GM23338 (cell line): ENCODE measurements at regions not wholly inside any gene's neighbourhood (a gene's known extent, or its start where the extent isn't known, plus 50 kb on each side); places are given as distances from the start of the nearest gene placed in this dataset.

Source experiments
- ATAC-seq: fragments of 200-7000 bp; cut with Tn5 transposase; 3 replicates; pipeline ENCODE4 v1.9.1; 2020
- DNase-seq: peaks from one replicate; pipeline ENCODE4 v3.0.0-alpha.2; 2015; ENCODE audit warnings: low spot score
- H2AFZ ChIP-seq: fragments of 200-600 bp; sonication (generic); 2 replicates; pipeline ENCODE4 v1.8.0; 2016; ENCODE audit warnings: antibody characterized with exemption, mild to moderate bottlenecking, moderate library complexity
- H3F3A ChIP-seq: fragments of 200-600 bp; sonication (generic); replicated peaks from 2 replicates; pipeline ENCODE4 v1.8.0; 2017; ENCODE audit warnings: antibody characterized with exemption, mixed run types, low read depth
- H3K27ac ChIP-seq: fragments of 200-600 bp; sonication (generic); 2 replicates; pipeline ENCODE4 v1.6.1; 2016; ENCODE audit warnings: low read depth
- H3K27me3 ChIP-seq: fragments of 200-600 bp; sonication (generic); 2 replicates; pipeline ENCODE4 v1.8.0; 2016; ENCODE audit warnings: mild to moderate bottlenecking, mixed run types, moderate library complexity; ENCODE audit not compliant: insufficient read depth
- H3K36me3 ChIP-seq: fragments of 200-600 bp; sonication (generic); 2 replicates; pipeline ENCODE4 v1.8.0; 2016; ENCODE audit warnings: mild to moderate bottlenecking; ENCODE audit not compliant: insufficient read depth
- H3K4me1 ChIP-seq: fragments of 200-600 bp; sonication (generic); 2 replicates; pipeline ENCODE4 v1.8.0; 2016; ENCODE audit warnings: mild to moderate bottlenecking, moderate library complexity; ENCODE audit not compliant: insufficient read depth
- H3K4me2 ChIP-seq: fragments of 200-600 bp; sonication (generic); 2 replicates; pipeline ENCODE4 v1.7.1; 2017; ENCODE audit warnings: mixed run types
- H3K4me3 ChIP-seq: fragments of 200-600 bp; sonication (generic); 2 replicates; pipeline ENCODE4 v1.6.1; 2016; ENCODE audit warnings: mixed run types
- H3K79me2 ChIP-seq: fragments of 200-600 bp; sonication (generic); replicated peaks from 2 replicates; pipeline ENCODE4 v1.8.0; 2017; ENCODE audit warnings: mild to moderate bottlenecking; ENCODE audit not compliant: insufficient read depth
- H3K9me2 ChIP-seq: fragments of 200-600 bp; sonication (generic); 2 replicates; pipeline ENCODE4 v1.8.0; 2017; ENCODE audit not compliant: insufficient read depth
- H4K20me1 ChIP-seq: fragments of 200-600 bp; sonication (generic); replicated peaks from 2 replicates; pipeline ENCODE4 v1.8.0; 2017; ENCODE audit warnings: mild to moderate bottlenecking; ENCODE audit not compliant: insufficient read depth
- H3K27ac Mint-ChIP-seq: 2 replicates; pipeline ENCODE4 v1.8.0; 2020; ENCODE audit warnings: inconsistent platforms, mild to moderate bottlenecking, moderate library complexity, mixed read lengths
- H3K27me3 Mint-ChIP-seq: 3 replicates; pipeline ENCODE4 v1.8.0; 2022; ENCODE audit warnings: low read depth, mild to moderate bottlenecking, moderate library complexity, mixed read lengths, inconsistent platforms; ENCODE audit not compliant: insufficient read depth, poor library complexity
- H3K36me3 Mint-ChIP-seq: 3 replicates; pipeline ENCODE4 v1.8.0; 2021; ENCODE audit warnings: low read depth, mild to moderate bottlenecking, inconsistent platforms, moderate library complexity, mixed read lengths
- H3K4me1 Mint-ChIP-seq: 3 replicates; pipeline ENCODE4 v1.8.0; 2020; ENCODE audit warnings: mild to moderate bottlenecking, inconsistent platforms, mixed read lengths
- H3K4me3 Mint-ChIP-seq: 3 replicates; pipeline ENCODE4 v1.8.0; 2021; ENCODE audit warnings: moderate library complexity, mild to moderate bottlenecking, inconsistent platforms, mixed read lengths
- H3K9me3 Mint-ChIP-seq: 3 replicates; pipeline ENCODE4 v1.8.0; 2020; ENCODE audit warnings: moderate library complexity, mild to moderate bottlenecking, inconsistent platforms, mixed read lengths
- CREB1 ChIP-seq: fragments of 250-450 bp; sonication (Bioruptor Pico); IDR thresholded peaks from 2 replicates; pipeline ENCODE4 v1.5.0; 2020; ENCODE audit warnings: low read depth, mild to moderate bottlenecking, moderate library complexity
- CTCF ChIP-seq, 2 experiments: fragments of 200-600 bp in 1 of 2; sonication (generic) in 1 of 2; conservative IDR thresholded peaks; 2 replicates each; pipeline versions ENCODE4 v1.5.1 to v1.6.1; 2016 to 2017; ENCODE audit warnings: antibody characterized with exemption in 2 of 2, low read depth in 2 of 2, mild to moderate bottlenecking in 2 of 2, moderate library complexity in 1 of 2
- ETS1 ChIP-seq: IDR thresholded peaks from 2 replicates; pipeline ENCODE4 v1.6.1; 2016; ENCODE audit warnings: antibody characterized with exemption
- EZH2 ChIP-seq: fragments of 200-600 bp; sonication (generic); IDR thresholded peaks from one replicate; pipeline ENCODE4 v1.8.0; 2017; ENCODE audit warnings: antibody characterized with exemption, mild to moderate bottlenecking, low read depth; ENCODE audit not compliant: unreplicated experiment
- EZH2phosphoT487 ChIP-seq: fragments of 200-600 bp; sonication (generic); IDR thresholded peaks from one replicate; pipeline ENCODE4 v1.8.1; 2018; ENCODE audit warnings: antibody characterized with exemption; ENCODE audit not compliant: unreplicated experiment
- JUNB ChIP-seq: IDR thresholded peaks from one replicate; pipeline ENCODE4 v1.6.1; 2016; ENCODE audit warnings: antibody characterized with exemption; ENCODE audit not compliant: unreplicated experiment
- NANOG ChIP-seq: IDR thresholded peaks from 2 replicates; pipeline ENCODE4 v1.6.1; 2016; ENCODE audit warnings: antibody characterized with exemption, borderline replicate concordance
- POLR2AphosphoS5 ChIP-seq: IDR thresholded peaks from 2 replicates; pipeline ENCODE4 v1.6.1; 2016; ENCODE audit warnings: antibody characterized with exemption, low read depth
- REST ChIP-seq: IDR thresholded peaks from one replicate; pipeline ENCODE4 v1.6.1; 2018; ENCODE audit warnings: antibody characterized with exemption; ENCODE audit not compliant: unreplicated experiment
- STAT1 ChIP-seq: IDR thresholded peaks from one replicate; pipeline ENCODE4 v1.6.1; 2016; ENCODE audit warnings: antibody characterized with exemption; ENCODE audit not compliant: unreplicated experiment
- ZNF114 ChIP-seq: fragments of 250-450 bp; sonication (Bioruptor Pico); IDR thresholded peaks from 2 replicates; pipeline ENCODE4 v1.5.0; 2020; ENCODE audit warnings: mild to moderate bottlenecking, moderate library complexity
- ZNF331 ChIP-seq: fragments of 250-450 bp; sonication (Bioruptor Pico); IDR thresholded peaks from 2 replicates; pipeline ENCODE4 v1.5.0; 2020; ENCODE audit warnings: low read depth, mild to moderate bottlenecking, moderate library complexity

GRCh38 chr2:128469203-128469602 lies 150.5 kb upstream of the HS6ST1 start:
- no peak overlapping the region for H3K4me3 Mint-ChIP-seq

GRCh38 chr2:128469875-128470274 lies 151.2 kb upstream of the HS6ST1 start:
- DNase-seq (no peak), ATAC-seq (no peak)
- Mint-ChIP-seq H3K4me3 (no peak overlapping the region), H3K36me3 (peaks cover 40% of the 10 kb centered on the region), H3K27me3 (peaks cover 11% of the 10 kb centered on the region), H3K9me3 (peaks cover 60% of the 10 kb centered on the region), H3K27ac (no peak overlapping the region), H3K4me1 (peaks cover 5% of the 10 kb centered on the region; the same call in 1 of the 3 replicates)
- no peaks in the 10 kb centered on the region for H3K4me1 ChIP-seq
- H4K20me1 ChIP-seq: no peaks in the 10 kb centered on the region
- no peak overlapping the region for H3K4me3 ChIP-seq
- no peaks in the 10 kb centered on the region for H3K27me3 ChIP-seq
- no peaks in the 10 kb centered on the region for H3K9me2 ChIP-seq
- H3K79me2 ChIP-seq: no peaks in the 10 kb centered on the region
- no peak overlapping the region for H2AFZ ChIP-seq
- H3K4me2 ChIP-seq: no peak overlapping the region
- no peak overlapping the region for H3K27ac ChIP-seq
- no peaks in the 10 kb centered on the region; the same call in 1 of the 2 replicates for H3K36me3 ChIP-seq
- no peaks in the 10 kb centered on the region for H3F3A ChIP-seq
- TF ChIP-seq STAT1 (no peak), JUNB (no peak), ETS1 (no peak), EZH2phosphoT487 (no peak), CREB1 (no peak), ZNF114 (no peak), ZNF331 (no peak), REST (no peak), EZH2 (no peak), NANOG (no peak)

More at GRCh38 chr2:128469203-128469602, 150.5 kb upstream of the HS6ST1 start:
- TF ChIP-seq ZNF114 (no peak), CREB1 (no peak), CTCF (conservative IDR thresholded peaks at IDR 0.05; ENCODE audit: low read depth in 2 of 2) (peak; percentile 66 to 77), POLR2AphosphoS5 (no peak), ETS1 (no peak)
- Histone ChIP-seq H3K79me2 (no peaks in the 10 kb centered on the region), H3K4me3 (no peak overlapping the region), H3K27me3 (no peaks in the 10 kb centered on the region), H3K9me2 (no peaks in the 10 kb centered on the region), H4K20me1 (no peaks in the 10 kb centered on the region), H2AFZ (no peak overlapping the region), H3F3A (no peaks in the 10 kb centered on the region), H3K36me3 (no peaks in the 10 kb centered on the region; the same call in 1 of the 2 replicates), H3K4me2 (no peak overlapping the region), H3K27ac (no peak overlapping the region), H3K4me1 (no peaks in the 10 kb centered on the region)
- H3K4me1 Mint-ChIP-seq: peaks cover 5% of the 10 kb centered on the region; the same call in 1 of the 3 replicates
- H3K36me3 Mint-ChIP-seq: peaks cover 40% of the 10 kb centered on the region
- peaks cover 11% of the 10 kb centered on the region for H3K27me3 Mint-ChIP-seq
- DNase-seq (no peak), ATAC-seq (peak; percentile 46; the same call in 1 of the 3 replicates)
- H3K27ac Mint-ChIP-seq: no peak overlapping the region
- H3K9me3 Mint-ChIP-seq: peaks cover 60% of the 10 kb centered on the region
